ENCODE measurements at regions not wholly inside any gene's neighbourhood (a gene's known extent, or its start where the extent isn't known, plus 50 kb on each side); places are given as distances from the start of the nearest gene placed in this dataset.

- no peak for TF ChIP-seq EP300 (IDR thresholded peaks at IDR 0.05)
- TF ChIP-seq CTCF (IDR thresholded peaks at IDR 0.05): no peak
- no peak for TF ChIP-seq POLR2A (IDR thresholded peaks at IDR 0.05)
- TF ChIP-seq POLR2AphosphoS5 (IDR thresholded peaks at IDR 0.05): no peak
- 79 to 83% methylated on average over 3 to 4 of the region's 4 CpGs for WGBS, 2 donors (ENCODE audit: low coverage in 1 of 2)
- Histone ChIP-seq H3K27ac (no peak overlapping the region), H3K36me3 (no peaks in the 10 kb centered on the region), H3K9me3 (no peaks in the 10 kb centered on the region), H3K4me3 (no peak overlapping the region), H3K27me3 (no peaks in the 10 kb centered on the region), H3K4me1 (no peaks in the 10 kb centered on the region)
- no peak for ATAC-seq
Observed at GRCh38 chr2:33946193-33946592, 347.1 kb upstream of the FAM98A start.

DNA sequence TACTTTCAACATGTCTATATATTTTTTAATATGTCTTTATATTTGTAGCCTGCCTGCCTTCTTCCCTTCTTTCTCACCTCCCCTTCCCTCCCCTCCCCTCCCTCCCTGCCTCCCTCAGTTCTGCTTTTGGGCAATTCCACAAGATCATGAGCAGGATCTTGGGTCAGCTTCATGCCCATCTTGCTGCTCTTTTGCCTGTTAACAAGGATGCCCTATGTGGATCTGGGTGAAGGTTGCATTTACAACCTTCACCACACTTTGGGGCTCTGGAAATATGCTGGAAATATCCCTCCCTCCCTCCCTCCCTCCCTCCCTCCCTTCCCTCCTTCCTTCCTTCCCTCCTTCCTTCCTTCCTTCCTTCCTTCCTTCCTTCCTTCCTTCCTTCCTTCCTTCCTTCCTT is 334.1 kb upstream of the FAM98A start:
- Histone ChIP-seq H3K4me3 (no peak overlapping the region), H3K9me3 (no peaks in the 10 kb centered on the region), H3K27me3 (no peaks in the 10 kb centered on the region), H3K36me3 (no peaks in the 10 kb centered on the region), H3K27ac (no peak overlapping the region), H3K4me1 (no peaks in the 10 kb centered on the region)
- no peak for TF ChIP-seq POLR2A (IDR thresholded peaks at IDR 0.05)
- no peak for TF ChIP-seq POLR2AphosphoS5 (IDR thresholded peaks at IDR 0.05)
- no peak for TF ChIP-seq CTCF (IDR thresholded peaks at IDR 0.05)
- no peak for TF ChIP-seq EP300 (IDR thresholded peaks at IDR 0.05)
- ATAC-seq: no peak

- Histone ChIP-seq H3K4me3 (no peak overlapping the region), H3K27ac (no peak overlapping the region), H3K36me3 (no peaks in the 10 kb centered on the region), H3K9me3 (no peaks in the 10 kb centered on the region), H3K4me1 (no peaks in the 10 kb centered on the region), H3K27me3 (no peaks in the 10 kb centered on the region)
- no peak for TF ChIP-seq EP300 (IDR thresholded peaks at IDR 0.05)
- TF ChIP-seq POLR2AphosphoS5 (IDR thresholded peaks at IDR 0.05): no peak
- TF ChIP-seq POLR2A (IDR thresholded peaks at IDR 0.05): no peak
- no peak for TF ChIP-seq CTCF (IDR thresholded peaks at IDR 0.05)
- no peak for ATAC-seq
- 89 to 94% methylated on average over 3 of the region's 3 CpGs for WGBS, 2 donors (ENCODE audit: low coverage in 1 of 2)
Observed at GRCh38 chr2:33931164-33931563, 332.1 kb upstream of the FAM98A start.

DNA sequence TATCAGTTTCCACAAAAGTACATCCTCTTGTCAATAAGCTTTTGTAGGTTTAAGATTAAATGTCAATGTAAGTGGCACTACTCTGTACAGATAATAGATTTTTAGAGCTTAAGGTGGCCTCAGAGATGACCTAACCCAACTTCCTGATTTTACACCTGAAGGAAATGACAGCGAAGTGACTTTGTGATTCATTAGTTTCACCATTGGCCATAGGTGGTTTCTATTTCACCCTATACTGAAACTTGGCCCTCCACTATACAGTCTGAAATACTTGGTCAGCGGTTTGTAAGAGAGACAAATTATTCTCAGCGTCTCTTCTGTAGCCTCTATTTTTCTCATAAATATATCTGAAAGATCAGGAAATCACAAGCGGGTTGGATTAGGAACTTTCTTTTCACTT is 330.4 kb upstream of the FAM98A start:
- Histone ChIP-seq H3K9me3 (no peaks in the 10 kb centered on the region), H3K27ac (no peak overlapping the region), H3K4me1 (peaks cover 0 to 6% (median 0%) of the 10 kb centered on the region in 3 donors), H3K4me3 (no peak overlapping the region), H3K27me3 (no peaks in the 10 kb centered on the region), H3K36me3 (no peaks in the 10 kb centered on the region)
- no peak for TF ChIP-seq POLR2A (IDR thresholded peaks at IDR 0.05)
- TF ChIP-seq POLR2AphosphoS5 (IDR thresholded peaks at IDR 0.05): no peak
- TF ChIP-seq EP300 (IDR thresholded peaks at IDR 0.05): no peak
- TF ChIP-seq CTCF (IDR thresholded peaks at IDR 0.05): no peak
- no peak for ATAC-seq
- 90 to 91% methylated on average over 4 of the region's 4 CpGs for WGBS, 2 donors (ENCODE audit: low coverage in 1 of 2)

- H3K27ac ChIP-seq: no peak overlapping the region
- H3K4me1 ChIP-seq: peaks cover 0 to 6% (median 0%) of the 10 kb centered on the region in 3 donors
- no peak for TF ChIP-seq POLR2AphosphoS5 (IDR thresholded peaks at IDR 0.05)
- no peak for TF ChIP-seq CTCF (IDR thresholded peaks at IDR 0.05)
- H3K4me3 ChIP-seq: no peak overlapping the region
- 38 to 40% methylated on average over 1 of the region's 1 CpG for WGBS, 2 donors (ENCODE audit: low coverage in 1 of 2)
- H3K9me3 ChIP-seq: no peaks in the 10 kb centered on the region
- H3K27me3 ChIP-seq: no peaks in the 10 kb centered on the region
- no peak for ATAC-seq
- H3K36me3 ChIP-seq: no peaks in the 10 kb centered on the region
Observed at GRCh38 chr2:33927756-33928155, 328.7 kb upstream of the FAM98A start.
